PC-9 (cell line): ENCODE measurements at regions not wholly inside any gene's neighbourhood (a gene's known extent, or its start where the extent isn't known, plus 50 kb on each side); places are given as distances from the start of the nearest gene placed in this dataset.

Source experiments
- BruUV-seq: library from RNA; stranded (reverse); fragments of 400-500 nt; replicated peaks from 2 replicates; lab custom pipeline; 2021; lab: Mats Ljungman, UMichigan
- CTCF ChIA-PET: fragments of 300-600 bp; sonication (Branson Sonifier 250); formaldehyde crosslinking; loops from one replicate; lab custom pipeline; 2022; ENCODE audit warnings: antibody characterized with exemption; lab: Charles Lee
- POLR2A ChIA-PET: fragments of 300-600 bp; sonication (Branson Sonifier 250); formaldehyde crosslinking; loops from one replicate; lab custom pipeline; 2022; ENCODE audit warnings: antibody characterized with exemption; ENCODE audit not compliant: unreplicated experiment; lab: Charles Lee
- DNase-seq, 2 experiments: peaks; one replicate each; pipeline versions ENCODE4 v3.0.0 to v3.0.0-alpha.2; 2015 to 2022; ENCODE audit warnings: mixed read lengths in 1 of 2
- H2AFZ ChIP-seq: fragments of 200-600 bp; sonication (generic); 2 replicates; pipeline ENCODE4 v1.8.1; 2017; ENCODE audit warnings: antibody characterized with exemption
- H3F3A ChIP-seq: fragments of 200-600 bp; sonication (generic); 2 replicates; pipeline ENCODE4 v1.8.1; 2017; ENCODE audit warnings: antibody characterized with exemption, mild to moderate bottlenecking, low read depth; ENCODE audit not compliant: insufficient read depth
- H3K27ac ChIP-seq: fragments of 200-600 bp; sonication (generic); 2 replicates; pipeline ENCODE4 v1.6.1; 2016; ENCODE audit warnings: mixed run types
- H3K27me3 ChIP-seq: fragments of 200-600 bp; sonication (generic); 2 replicates; pipeline ENCODE4 v1.6.1; 2016; ENCODE audit warnings: low read depth, mixed run types; ENCODE audit not compliant: insufficient read depth
- H3K36me3 ChIP-seq: fragments of 200-600 bp; sonication (generic); 2 replicates; pipeline ENCODE4 v1.6.1; 2016; ENCODE audit warnings: low read depth, mixed run types
- H3K4me1 ChIP-seq: fragments of 200-600 bp; sonication (generic); replicated peaks from 2 replicates; pipeline ENCODE4 v1.6.1; 2016; ENCODE audit warnings: mixed run types; ENCODE audit not compliant: insufficient read depth
- H3K4me2 ChIP-seq: fragments of 200-600 bp; sonication (generic); 2 replicates; pipeline ENCODE4 v1.6.1; 2017; ENCODE audit warnings: mixed run types
- H3K4me3 ChIP-seq: fragments of 200-600 bp; sonication (generic); 2 replicates; pipeline ENCODE4 v1.6.1; 2016; ENCODE audit warnings: mixed run types
- H3K79me2 ChIP-seq: fragments of 200-600 bp; sonication (generic); 2 replicates; pipeline ENCODE4 v1.6.1; 2017; ENCODE audit warnings: low read depth, mixed run types
- H3K9me2 ChIP-seq: fragments of 200-600 bp; sonication (generic); 2 replicates; pipeline ENCODE4 v1.8.1; 2017; ENCODE audit warnings: mild to moderate bottlenecking; ENCODE audit not compliant: insufficient read depth
- H3K9me3 ChIP-seq: fragments of 200-600 bp; sonication (generic); 2 replicates; pipeline ENCODE4 v1.8.1; 2016; ENCODE audit warnings: low read depth; ENCODE audit not compliant: insufficient read depth
- H4K20me1 ChIP-seq: fragments of 200-600 bp; sonication (generic); 2 replicates; pipeline ENCODE4 v1.8.1; 2017; ENCODE audit not compliant: insufficient read depth
- EZH2 ChIP-seq: fragments of 200-600 bp; sonication (generic); IDR thresholded peaks from 2 replicates; pipeline ENCODE4 v1.8.0; 2017; ENCODE audit warnings: antibody characterized with exemption, low read depth
- intact Hi-C: fragments of 100-400 bp; cut with micrococcal nuclease; formaldehyde crosslinking; loops from one replicate; pipeline ENCODE4 v1.10.0; 2022; ENCODE audit not compliant: unreplicated experiment
- TF ChIP-seq, protein P1 (sequence below): fragments of 200-600 bp; sonication (generic); conservative IDR thresholded peaks from 2 replicates; pipeline ENCODE4 v1.6.1; 2017; ENCODE audit warnings: mixed run types, antibody characterized with exemption, mild to moderate bottlenecking, moderate library complexity

DNA sequence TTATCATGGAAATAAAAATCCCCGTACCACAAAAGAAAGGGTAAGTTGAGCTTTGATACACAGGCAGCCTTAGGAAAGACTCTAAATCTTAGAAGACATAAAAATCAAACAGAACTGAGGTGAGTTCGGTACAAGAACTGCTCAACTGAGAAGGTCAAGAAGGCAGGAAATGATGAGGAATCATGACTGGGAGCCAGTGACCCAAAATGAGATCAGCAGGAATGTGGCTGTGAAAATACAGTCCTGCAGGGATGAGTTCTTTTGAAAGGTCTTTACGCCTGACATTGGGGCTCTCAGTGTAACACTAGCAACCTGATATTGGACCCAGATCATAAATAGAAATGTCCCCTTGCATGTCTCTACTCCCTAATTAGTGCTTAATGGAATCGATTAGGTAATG is 56.3 kb upstream of the CDH11 start:
- no peak for TF ChIP-seq EZH2
- TF ChIP-seq, protein P1, sequence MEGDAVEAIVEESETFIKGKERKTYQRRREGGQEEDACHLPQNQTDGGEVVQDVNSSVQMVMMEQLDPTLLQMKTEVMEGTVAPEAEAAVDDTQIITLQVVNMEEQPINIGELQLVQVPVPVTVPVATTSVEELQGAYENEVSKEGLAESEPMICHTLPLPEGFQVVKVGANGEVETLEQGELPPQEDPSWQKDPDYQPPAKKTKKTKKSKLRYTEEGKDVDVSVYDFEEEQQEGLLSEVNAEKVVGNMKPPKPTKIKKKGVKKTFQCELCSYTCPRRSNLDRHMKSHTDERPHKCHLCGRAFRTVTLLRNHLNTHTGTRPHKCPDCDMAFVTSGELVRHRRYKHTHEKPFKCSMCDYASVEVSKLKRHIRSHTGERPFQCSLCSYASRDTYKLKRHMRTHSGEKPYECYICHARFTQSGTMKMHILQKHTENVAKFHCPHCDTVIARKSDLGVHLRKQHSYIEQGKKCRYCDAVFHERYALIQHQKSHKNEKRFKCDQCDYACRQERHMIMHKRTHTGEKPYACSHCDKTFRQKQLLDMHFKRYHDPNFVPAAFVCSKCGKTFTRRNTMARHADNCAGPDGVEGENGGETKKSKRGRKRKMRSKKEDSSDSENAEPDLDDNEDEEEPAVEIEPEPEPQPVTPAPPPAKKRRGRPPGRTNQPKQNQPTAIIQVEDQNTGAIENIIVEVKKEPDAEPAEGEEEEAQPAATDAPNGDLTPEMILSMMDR: no peak
- H3K27me3 ChIP-seq: no peaks in the 10 kb centered on the region
- H3F3A ChIP-seq: no peaks in the 10 kb centered on the region
- no peaks in the 10 kb centered on the region for H3K79me2 ChIP-seq
- DNase-seq: no peak
- H3K4me3 ChIP-seq: no peak overlapping the region
- CTCF ChIA-PET: no interaction called here
- no peak overlapping the region for H3K27ac ChIP-seq
- H2AFZ ChIP-seq: no peak overlapping the region
- POLR2A ChIA-PET: no interaction called here
- no TSS peak for BruUV-seq
- H3K4me2 ChIP-seq: no peak overlapping the region
- H4K20me1 ChIP-seq: no peaks in the 10 kb centered on the region
- intact Hi-C loops: no loop called here
- 0 out of 2 replicates have a peak, but pooled peaks cover 4% of the 10 kb centered on the region for H3K9me2 ChIP-seq
- H3K36me3 ChIP-seq: no peaks in the 10 kb centered on the region
- H3K9me3 ChIP-seq: no peaks in the 10 kb centered on the region
- H3K4me1 ChIP-seq: no peaks in the 10 kb centered on the region

DNA sequence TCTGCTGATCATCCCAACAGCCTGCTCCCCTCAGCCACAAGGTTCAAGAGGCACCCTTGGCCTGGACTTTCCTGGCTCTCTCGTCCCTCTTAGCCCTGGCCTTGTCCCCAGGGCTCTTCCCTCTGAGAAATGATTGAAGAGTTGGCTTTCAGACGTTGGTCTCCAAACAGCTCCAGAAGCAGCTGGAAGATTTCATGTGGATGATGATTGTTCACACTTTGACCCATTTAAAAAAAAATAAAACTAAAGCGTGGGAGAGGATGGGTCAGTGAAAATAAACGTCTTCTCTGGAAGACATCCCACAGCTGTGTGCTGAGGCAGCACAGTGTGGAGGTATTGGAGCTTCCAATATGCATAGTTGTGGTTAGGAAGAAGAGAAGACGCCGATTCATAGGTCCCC is 54.7 kb upstream of the CDH11 start:
- DNase-seq: no peak
- no peaks in the 10 kb centered on the region for H3K79me2 ChIP-seq
- H3K36me3 ChIP-seq: no peaks in the 10 kb centered on the region
- no peaks in the 10 kb centered on the region for H3K27me3 ChIP-seq
- 0 out of 2 replicates have a peak, but pooled peaks cover 4% of the 10 kb centered on the region for H3K9me2 ChIP-seq
- H3K27ac ChIP-seq: no peak overlapping the region
- H3K4me2 ChIP-seq: no peak overlapping the region
- CTCF ChIA-PET: no interaction called here
- TF ChIP-seq, protein P1: no peak
- TF ChIP-seq EZH2: no peak
- H3K9me3 ChIP-seq: no peaks in the 10 kb centered on the region
- POLR2A ChIA-PET: no interaction called here
- no peaks in the 10 kb centered on the region for H3K4me1 ChIP-seq
- H2AFZ ChIP-seq: no peak overlapping the region
- H3F3A ChIP-seq: no peaks in the 10 kb centered on the region
- H3K4me3 ChIP-seq: no peak overlapping the region
- intact Hi-C loops: no loop called here
- H4K20me1 ChIP-seq: no peaks in the 10 kb centered on the region
- no TSS peak for BruUV-seq

DNA sequence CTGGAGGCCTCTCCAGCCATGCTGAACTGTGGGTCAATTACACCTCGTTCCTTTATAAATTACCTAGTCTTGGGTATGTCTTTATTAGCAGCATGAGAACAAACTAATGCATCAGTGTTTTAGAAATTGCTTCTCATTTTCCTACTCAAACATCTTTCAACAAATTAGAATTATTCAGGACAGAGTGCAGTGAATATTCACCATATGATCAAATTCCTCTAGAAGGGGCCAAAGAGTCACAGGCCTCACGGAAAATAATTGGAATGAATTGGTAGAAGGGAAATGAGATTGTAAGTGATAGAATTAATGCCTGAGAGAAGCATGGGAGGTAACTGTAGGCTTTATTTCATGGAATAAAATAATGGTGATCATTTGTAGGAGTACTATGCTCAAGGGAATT is 50.5 kb upstream of the CDH11 start:
- H2AFZ ChIP-seq: no peak overlapping the region
- H3K27ac ChIP-seq: no peak overlapping the region
- H3K4me1 ChIP-seq: no peaks in the 10 kb centered on the region
- H3K4me2 ChIP-seq: no peak overlapping the region
- no peaks in the 10 kb centered on the region for H4K20me1 ChIP-seq
- BruUV-seq: no TSS peak
- no peaks in the 10 kb centered on the region for H3K27me3 ChIP-seq
- no peak for DNase-seq
- ChIA-PET CTCF (no interaction called here), POLR2A (no interaction called here)
- intact Hi-C loops: no loop called here
- H3F3A ChIP-seq: no peaks in the 10 kb centered on the region
- no peaks in the 10 kb centered on the region for H3K9me2 ChIP-seq
- H3K36me3 ChIP-seq: no peaks in the 10 kb centered on the region
- no peaks in the 10 kb centered on the region for H3K9me3 ChIP-seq
- no peak overlapping the region for H3K4me3 ChIP-seq
- no peak for TF ChIP-seq EZH2
- TF ChIP-seq, protein P1: no peak
- no peaks in the 10 kb centered on the region for H3K79me2 ChIP-seq
